IPS-15b (cell line): ENCODE measurements at regions not wholly inside any gene's neighbourhood (a gene's known extent, or its start where the extent isn't known, plus 50 kb on each side); places are given as distances from the start of the nearest gene placed in this dataset.

ENCODE experiments used
- H3K27me3 ChIP-seq: one replicate; pipeline ENCODE4 v1.6.1; 2013; ENCODE audit warnings: low read length; ENCODE audit not compliant: control insufficient read depth, insufficient read depth
- H3K36me3 ChIP-seq: one replicate; pipeline ENCODE4 v1.6.1; 2013; ENCODE audit warnings: low read length; ENCODE audit not compliant: control insufficient read depth, insufficient read depth
- H3K4me1 ChIP-seq: one replicate; pipeline ENCODE4 v1.6.1; 2013; ENCODE audit warnings: mild to moderate bottlenecking, low read length; ENCODE audit not compliant: control insufficient read depth, insufficient read depth
- H3K4me3 ChIP-seq: one replicate; pipeline ENCODE4 v1.5.1; 2013; ENCODE audit warnings: low read depth, low read length
- H3K9ac ChIP-seq: one replicate; pipeline ENCODE4 v1.6.1; 2013; ENCODE audit warnings: low read depth, mild to moderate bottlenecking, low read length
- H3K9me3 ChIP-seq: one replicate; pipeline ENCODE4 v1.6.1; 2013; ENCODE audit warnings: mild to moderate bottlenecking, low read length; ENCODE audit not compliant: control insufficient read depth, insufficient read depth

DNA sequence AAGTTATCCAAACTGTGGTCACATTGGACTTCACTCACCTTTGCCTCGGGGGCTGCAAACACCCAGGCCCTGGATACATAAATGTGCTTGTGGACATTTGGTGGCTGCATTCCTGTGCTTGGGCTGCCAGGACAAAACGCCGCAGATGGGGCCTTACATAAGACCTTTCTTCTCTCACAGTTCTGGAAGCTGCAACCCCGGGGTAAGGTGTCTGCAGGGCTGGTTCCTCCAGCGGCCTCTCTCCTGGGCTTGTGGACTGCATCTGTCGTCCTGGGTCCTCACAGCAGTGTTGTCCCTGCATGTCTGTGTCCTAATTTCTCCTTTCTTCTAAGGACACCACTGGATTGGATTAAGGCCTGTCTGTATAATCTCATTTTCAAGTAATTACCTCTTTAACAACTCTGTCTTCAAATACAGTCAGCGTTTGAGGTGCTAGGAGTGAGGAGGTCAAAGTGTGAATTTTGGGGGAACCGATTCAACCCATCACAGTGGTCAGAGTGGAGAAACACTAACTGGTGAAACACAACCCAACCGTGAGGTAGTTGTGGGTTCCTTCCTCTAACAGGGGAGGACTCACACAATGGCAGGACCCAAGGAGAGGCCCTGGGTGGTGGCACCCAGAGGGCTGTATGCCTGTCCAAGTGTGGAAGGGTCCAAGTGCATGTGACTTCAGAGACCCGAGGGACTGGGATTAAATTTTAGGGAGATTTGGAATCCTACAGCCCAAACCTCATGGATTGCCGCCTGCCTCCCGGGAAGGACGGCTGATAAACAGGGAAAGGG, 415.6 kb downstream of the IRX2 start:
- Histone ChIP-seq H3K9me3 (no peaks in the 10 kb centered on the region), H3K9ac (no peak overlapping the region), H3K36me3 (no peaks in the 10 kb centered on the region), H3K4me1 (no peaks in the 10 kb centered on the region), H3K27me3 (no peaks in the 10 kb centered on the region), H3K4me3 (no peak overlapping the region)

DNA sequence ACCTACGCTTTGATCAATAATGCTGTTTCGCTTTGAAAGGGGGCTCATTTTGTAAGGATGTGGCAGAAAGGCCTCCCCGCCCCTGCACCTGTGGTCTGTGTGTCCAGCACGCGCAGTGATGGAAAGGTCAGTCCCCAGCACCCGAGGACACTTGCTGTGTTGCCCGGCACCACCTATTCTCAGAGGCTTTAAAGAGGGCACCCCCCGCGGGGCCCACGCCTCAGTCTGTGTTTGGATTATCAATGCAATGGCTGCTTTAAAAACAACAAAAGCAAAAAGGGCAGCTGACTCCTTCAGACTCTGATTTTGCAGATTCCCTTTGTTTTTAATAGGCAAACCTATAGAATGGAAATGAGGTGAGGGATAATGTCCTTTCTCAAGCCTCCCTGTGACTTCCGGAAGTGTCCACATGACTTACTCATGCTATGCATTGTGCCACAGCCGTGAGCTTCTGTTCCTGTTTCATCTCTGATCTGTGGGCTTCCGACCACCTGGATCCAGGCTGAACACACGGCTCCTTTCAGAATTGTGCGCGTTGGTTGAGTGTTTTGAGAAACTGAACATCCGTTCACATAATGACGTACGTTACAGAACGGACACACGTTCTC, 416.2 kb downstream of the IRX2 start:
- no peaks in the 10 kb centered on the region for H3K4me1 ChIP-seq
- no peak overlapping the region for H3K4me3 ChIP-seq
- H3K9ac ChIP-seq = no peak overlapping the region
- H3K9me3 ChIP-seq = no peaks in the 10 kb centered on the region
- no peaks in the 10 kb centered on the region for H3K36me3 ChIP-seq
- H3K27me3 ChIP-seq = no peaks in the 10 kb centered on the region

DNA sequence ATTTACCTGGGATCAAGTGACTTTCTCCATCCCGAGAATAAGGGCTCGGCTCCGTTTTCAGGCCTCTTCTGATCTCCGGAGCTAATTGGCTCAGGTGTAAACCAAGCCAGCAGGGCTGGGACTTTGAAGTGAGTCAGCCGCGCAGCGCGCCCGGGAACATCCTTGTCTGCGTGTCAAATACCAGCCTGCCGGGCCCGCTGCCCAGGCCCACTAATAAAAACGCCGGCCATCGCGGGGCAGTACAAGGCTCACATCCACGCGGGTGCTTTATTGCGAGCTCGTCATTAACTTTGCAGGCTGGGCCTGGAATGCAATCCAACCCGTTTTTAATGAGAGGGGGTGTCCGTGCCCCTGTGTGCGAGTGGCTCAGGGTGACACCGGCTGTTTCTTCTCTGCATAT, 416.8 kb downstream of the IRX2 start:
- H3K4me3 ChIP-seq = no peak overlapping the region
- no peaks in the 10 kb centered on the region for H3K9me3 ChIP-seq
- H3K36me3 ChIP-seq = no peaks in the 10 kb centered on the region
- H3K27me3 ChIP-seq = no peaks in the 10 kb centered on the region
- no peaks in the 10 kb centered on the region for H3K4me1 ChIP-seq
- H3K9ac ChIP-seq = no peak overlapping the region

DNA sequence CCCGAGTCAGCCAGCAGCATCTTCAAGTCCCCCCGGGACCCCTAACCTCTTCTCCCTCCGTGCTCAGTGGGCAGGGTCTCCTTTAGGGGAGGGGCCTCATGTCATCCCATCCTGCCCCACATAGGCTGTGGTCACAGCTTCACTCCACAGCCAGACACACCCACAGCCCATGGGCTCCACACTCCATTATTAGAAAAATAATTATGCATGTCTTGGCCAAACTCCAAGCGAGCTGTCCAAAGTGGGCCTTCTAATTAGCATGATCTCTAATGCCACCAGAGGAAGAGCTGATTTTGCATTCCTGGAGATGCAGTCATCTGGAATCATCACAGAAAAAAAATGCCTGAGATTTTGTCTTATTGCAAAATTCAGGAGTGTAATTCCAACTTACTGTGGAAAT, 418.2 kb downstream of the IRX2 start:
- Histone ChIP-seq H3K9ac (no peak overlapping the region), H3K36me3 (no peaks in the 10 kb centered on the region), H3K4me1 (no peaks in the 10 kb centered on the region), H3K27me3 (no peaks in the 10 kb centered on the region), H3K4me3 (no peak overlapping the region), H3K9me3 (no peaks in the 10 kb centered on the region)

DNA sequence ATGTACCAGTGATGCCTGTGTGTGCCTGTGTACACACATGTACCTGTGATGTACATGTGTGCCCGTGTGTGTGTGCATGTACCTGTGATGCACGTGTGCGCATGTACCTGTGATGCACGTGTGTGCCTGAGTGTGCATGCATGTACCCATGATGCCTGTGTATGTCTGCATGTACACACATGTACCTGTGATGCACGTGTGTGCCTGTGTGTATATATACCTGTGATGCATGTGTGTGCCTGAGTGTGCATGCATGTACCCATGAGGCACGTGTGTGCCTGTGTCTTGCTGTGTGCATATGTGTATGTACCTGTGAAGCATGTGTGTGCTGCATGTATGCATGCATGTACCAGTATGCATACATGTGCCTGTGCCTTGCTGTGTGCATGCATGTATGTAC, 419.0 kb downstream of the IRX2 start:
- no peaks in the 10 kb centered on the region for H3K9me3 ChIP-seq
- H3K4me1 ChIP-seq = no peaks in the 10 kb centered on the region
- no peaks in the 10 kb centered on the region for H3K36me3 ChIP-seq
- H3K4me3 ChIP-seq = no peak overlapping the region
- H3K27me3 ChIP-seq = no peaks in the 10 kb centered on the region
- no peak overlapping the region for H3K9ac ChIP-seq

DNA sequence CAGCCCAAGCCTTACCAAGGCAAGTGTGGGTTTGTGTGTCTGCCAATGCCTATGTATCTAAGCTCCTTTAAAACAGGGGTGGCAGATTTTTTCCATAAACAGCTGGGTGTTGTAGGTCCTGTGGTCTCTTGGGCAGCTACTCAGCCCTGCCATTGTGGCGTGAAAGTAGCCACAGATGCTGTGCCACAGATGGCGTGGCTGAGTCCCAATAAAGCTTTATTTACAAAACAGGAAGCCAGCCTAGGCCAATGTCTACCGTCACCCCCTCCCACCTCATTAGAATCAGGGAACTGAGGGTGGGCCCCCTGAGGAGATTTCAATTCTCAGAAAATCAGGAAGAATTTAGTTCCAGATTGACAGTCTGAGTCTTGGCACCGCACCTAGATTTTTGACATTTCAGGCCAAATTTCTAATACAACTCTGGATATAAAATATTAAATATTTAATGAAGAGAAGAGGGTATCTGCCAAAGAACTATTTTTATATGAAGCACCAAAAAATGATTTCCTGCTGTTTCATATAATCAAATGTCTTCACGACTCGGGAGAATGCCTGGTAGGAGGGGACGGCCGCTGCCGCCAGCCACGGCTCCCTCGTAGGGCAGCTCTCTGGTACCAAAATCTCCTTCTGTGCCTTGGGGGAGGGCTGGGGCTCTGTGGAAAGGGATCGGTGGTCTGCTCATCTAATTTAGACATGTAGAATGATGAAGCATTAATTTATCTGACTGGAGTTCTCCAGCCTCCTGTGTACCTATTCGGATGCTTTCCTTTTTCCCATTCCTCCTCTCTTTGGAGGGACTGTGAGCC, 420.9 kb downstream of the IRX2 start:
- Histone ChIP-seq H3K27me3 (no peaks in the 10 kb centered on the region), H3K36me3 (no peaks in the 10 kb centered on the region), H3K9ac (no peak overlapping the region), H3K4me3 (no peak overlapping the region), H3K4me1 (no peaks in the 10 kb centered on the region), H3K9me3 (no peaks in the 10 kb centered on the region)

DNA sequence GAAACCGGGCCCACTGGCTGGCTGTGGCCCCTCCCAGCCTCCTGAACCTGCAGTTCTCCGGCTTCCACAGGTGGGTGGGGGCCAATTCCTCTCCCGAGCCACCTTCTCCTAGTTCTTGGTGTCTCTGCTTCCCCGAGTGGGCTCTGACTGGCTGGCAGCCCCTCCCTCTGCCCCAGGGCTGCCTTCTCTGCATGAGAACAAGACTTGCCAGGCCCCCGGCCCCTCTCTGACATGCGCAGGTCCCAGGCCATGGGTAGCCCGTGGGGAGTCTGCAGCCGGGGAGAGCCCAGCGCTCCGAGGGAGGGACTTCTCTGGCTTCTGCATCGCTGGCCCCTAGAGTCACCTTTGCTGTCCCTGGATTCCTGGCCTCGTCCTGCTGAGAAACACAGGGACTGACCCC, 421.7 kb downstream of the IRX2 start:
- no peaks in the 10 kb centered on the region for H3K27me3 ChIP-seq
- H3K9ac ChIP-seq = no peak overlapping the region
- no peak overlapping the region for H3K4me3 ChIP-seq
- H3K4me1 ChIP-seq = no peaks in the 10 kb centered on the region
- no peaks in the 10 kb centered on the region for H3K36me3 ChIP-seq
- H3K9me3 ChIP-seq = no peaks in the 10 kb centered on the region

DNA sequence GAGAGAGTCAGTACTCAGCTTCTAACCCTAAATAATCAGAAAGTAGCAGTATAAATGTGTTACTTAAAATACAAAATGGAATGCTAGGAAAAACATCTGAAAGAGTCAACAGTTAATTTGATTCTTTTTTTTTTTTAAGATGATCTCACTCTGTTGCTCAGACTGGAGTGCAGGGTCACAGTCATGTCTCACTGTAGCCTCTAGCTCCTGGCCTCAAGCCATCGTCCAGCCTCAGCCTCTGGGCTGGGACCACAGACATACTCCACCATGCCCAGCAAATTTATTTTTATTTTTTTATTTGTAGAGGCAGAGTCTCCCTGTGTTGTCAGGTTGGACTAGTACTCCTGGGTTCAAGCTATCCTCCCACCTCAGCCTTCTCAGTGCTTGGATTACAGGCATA, 424.9 kb downstream of the IRX2 start:
- no peak overlapping the region for H3K9ac ChIP-seq
- no peak overlapping the region for H3K4me3 ChIP-seq
- no peaks in the 10 kb centered on the region for H3K36me3 ChIP-seq
- H3K4me1 ChIP-seq = no peaks in the 10 kb centered on the region
- no peaks in the 10 kb centered on the region for H3K9me3 ChIP-seq
- no peaks in the 10 kb centered on the region for H3K27me3 ChIP-seq

DNA sequence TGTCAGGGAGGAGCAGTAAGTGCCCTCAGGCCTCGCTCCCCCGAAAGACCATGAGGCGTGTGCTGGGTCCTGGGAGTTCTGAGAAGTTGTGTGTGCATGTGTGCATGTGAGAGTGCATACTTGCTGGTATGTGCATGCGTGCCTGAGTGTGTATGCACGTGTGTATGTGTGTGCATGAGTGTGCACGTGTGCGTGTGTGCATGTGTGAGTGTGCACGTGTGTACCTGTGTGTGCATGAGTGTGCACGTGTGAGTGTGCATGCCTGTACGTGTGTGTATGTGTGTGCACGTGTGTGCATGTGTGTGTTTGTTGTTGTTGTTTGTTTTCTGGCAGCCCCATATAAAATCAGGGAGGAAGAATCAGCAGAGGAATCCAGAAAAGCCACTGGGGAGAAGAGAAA, 426.7 kb downstream of the IRX2 start:
- Histone ChIP-seq H3K27me3 (no peaks in the 10 kb centered on the region), H3K4me3 (no peak overlapping the region), H3K36me3 (no peaks in the 10 kb centered on the region), H3K9ac (no peak overlapping the region), H3K9me3 (no peaks in the 10 kb centered on the region), H3K4me1 (no peaks in the 10 kb centered on the region)

DNA sequence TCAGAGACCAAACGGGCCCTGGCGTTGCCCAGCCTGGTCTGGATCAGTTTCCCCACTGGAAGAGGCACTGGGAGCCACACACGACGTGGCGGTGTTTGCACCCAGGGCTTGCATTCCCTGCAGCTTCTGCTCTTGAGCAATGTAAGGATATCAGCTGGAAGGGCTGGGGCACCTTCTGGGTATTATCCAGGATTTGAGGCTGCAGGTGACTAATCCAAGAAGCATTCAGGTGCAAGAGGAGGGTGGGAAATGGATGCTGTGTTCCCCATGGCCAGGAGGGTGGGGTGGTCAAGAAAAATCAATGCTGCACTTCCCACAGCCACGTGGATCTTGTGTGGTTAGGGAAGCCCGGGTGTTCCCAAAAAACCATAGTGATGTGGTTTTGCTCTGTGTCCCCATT, 430.9 kb downstream of the IRX2 start:
- H3K27me3 ChIP-seq = no peaks in the 10 kb centered on the region
- no peaks in the 10 kb centered on the region for H3K9me3 ChIP-seq
- no peaks in the 10 kb centered on the region for H3K4me1 ChIP-seq
- no peak overlapping the region for H3K4me3 ChIP-seq
- no peaks in the 10 kb centered on the region for H3K36me3 ChIP-seq
- no peak overlapping the region for H3K9ac ChIP-seq

DNA sequence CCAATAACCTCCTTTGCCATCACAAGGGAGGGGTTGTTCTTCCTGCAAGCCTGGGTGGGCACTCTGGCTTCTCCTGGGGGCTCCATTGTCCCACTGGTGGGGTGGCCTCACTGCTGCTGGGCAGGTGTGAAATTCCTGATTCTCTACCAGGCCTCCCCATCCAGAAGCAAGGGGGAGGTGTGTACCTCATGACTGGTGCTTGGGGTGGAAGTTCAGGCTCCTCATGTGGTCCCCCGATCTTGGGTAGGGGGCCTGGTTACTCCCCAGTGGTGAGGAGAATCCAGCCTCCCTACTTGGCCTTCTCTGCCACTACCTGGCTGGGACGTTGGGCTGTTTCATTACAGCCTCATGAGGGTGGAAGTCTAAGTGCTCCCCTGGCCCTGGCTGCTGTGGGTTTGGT, 433.9 kb downstream of the IRX2 start:
- no peaks in the 10 kb centered on the region for H3K9me3 ChIP-seq
- no peaks in the 10 kb centered on the region for H3K36me3 ChIP-seq
- no peak overlapping the region for H3K9ac ChIP-seq
- no peaks in the 10 kb centered on the region for H3K27me3 ChIP-seq
- H3K4me1 ChIP-seq = no peaks in the 10 kb centered on the region
- H3K4me3 ChIP-seq = no peak overlapping the region

DNA sequence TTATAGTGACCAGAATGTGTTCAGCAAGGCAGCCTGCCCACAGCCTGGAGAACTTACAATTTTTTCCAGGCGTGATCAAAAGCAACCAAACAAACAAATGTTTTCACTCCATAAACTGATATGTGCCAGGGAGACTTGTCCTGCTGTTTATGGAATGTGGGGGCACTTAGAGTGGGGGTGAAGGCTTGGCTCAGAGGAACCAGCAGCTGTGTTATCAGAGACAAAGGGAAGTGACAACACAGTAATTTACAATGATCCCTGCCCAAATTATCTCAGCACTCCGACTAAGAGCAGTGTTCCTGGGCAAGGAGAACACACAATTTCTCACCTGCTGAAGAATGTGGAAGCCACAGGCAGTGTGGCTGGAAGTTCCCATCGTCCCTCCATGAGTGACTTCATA, 429.1 kb upstream of the IRX4 start:
- no peak overlapping the region for H3K9ac ChIP-seq
- H3K9me3 ChIP-seq = no peaks in the 10 kb centered on the region
- H3K4me3 ChIP-seq = no peak overlapping the region
- no peaks in the 10 kb centered on the region for H3K4me1 ChIP-seq
- no peaks in the 10 kb centered on the region for H3K27me3 ChIP-seq
- no peaks in the 10 kb centered on the region for H3K36me3 ChIP-seq
